Loucy (cell line): ENCODE measurements at regions not wholly inside any gene's neighbourhood (a gene's known extent, or its start where the extent isn't known, plus 50 kb on each side); places are given as distances from the start of the nearest gene placed in this dataset.

Experiments
- CTCF ChIP-seq: fragments of 200-600 bp; sonication (generic); conservative IDR thresholded peaks from 2 replicates; pipeline ENCODE4 v1.5.1; 2014; ENCODE audit warnings: mild to moderate bottlenecking, antibody characterized with exemption, low read length
- EZH2phosphoT487 ChIP-seq: fragments of 200-600 bp; IDR thresholded peaks from 2 replicates; pipeline ENCODE4 v1.6.1; 2018; ENCODE audit warnings: antibody characterized with exemption, mild to moderate bottlenecking, moderate library complexity, borderline replicate concordance

DNA sequence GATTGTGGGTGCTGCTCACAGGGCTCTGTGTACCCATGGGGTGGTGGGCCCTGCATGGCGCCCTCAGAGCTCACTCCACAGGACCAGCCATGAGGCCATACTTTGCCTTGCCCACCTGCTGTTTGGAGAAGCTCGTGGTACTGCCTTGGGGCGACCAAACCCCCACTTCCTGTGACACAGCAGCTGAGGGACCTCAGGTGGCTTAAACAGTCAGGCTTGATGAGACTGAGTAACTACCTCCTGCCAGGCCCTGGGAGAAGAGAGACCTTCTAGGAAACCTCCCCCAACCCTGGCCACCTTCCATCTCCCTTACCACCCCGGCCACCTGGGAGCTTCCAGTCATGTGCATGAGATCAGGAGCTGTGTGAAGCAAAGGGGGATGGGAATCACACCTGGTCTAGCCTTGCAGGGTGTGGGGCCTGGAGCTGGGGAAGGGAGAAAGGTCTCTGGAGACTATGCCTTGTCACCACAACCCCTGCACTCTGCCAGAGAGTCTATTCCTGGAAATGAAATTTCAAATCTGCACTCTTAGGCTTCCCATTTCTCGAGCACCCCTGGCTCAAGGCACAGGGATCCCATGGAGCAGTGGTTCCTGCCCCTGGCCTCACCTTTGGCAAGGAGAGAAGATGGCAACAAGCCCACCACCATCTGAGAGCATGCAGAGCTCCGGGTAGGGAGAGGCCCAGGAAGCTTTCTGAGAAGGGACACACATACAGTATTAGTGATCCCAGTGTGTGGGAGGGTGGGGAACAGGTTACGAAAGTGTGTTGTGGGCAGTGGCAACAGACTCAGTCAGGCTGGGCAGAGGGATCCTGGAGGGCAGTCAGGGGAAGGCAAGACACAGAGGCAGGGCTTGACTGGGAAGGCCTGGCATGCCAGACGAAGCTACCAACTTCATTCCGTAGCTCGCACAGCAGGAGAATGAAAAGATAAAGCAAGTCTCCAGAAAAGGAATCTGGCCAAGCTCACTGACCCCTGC is 125.0 kb downstream of the URI1 start:
- TF ChIP-seq CTCF (no peak), EZH2phosphoT487 (no peak)
